Neutrophil (primary cell): ENCODE measurements at regions not wholly inside any gene's neighbourhood (a gene's known extent, or its start where the extent isn't known, plus 50 kb on each side); places are given as distances from the start of the nearest gene placed in this dataset.

Experiments used
- H3K27ac ChIP-seq: fragments of 200-600 bp; sonication (generic); 2 replicates; pipeline ENCODE4 v1.5.1; 2016; ENCODE audit warnings: mild to moderate bottlenecking, moderate library complexity
- H3K27me3 ChIP-seq: fragments of 200-600 bp; sonication (generic); 2 replicates; pipeline ENCODE4 v1.6.0; 2016; ENCODE audit warnings: mild to moderate bottlenecking
- H3K36me3 ChIP-seq: fragments of 200-600 bp; sonication (generic); 2 replicates; pipeline ENCODE4 v1.5.1; 2017
- H3K4me1 ChIP-seq, 2 experiments: fragments of 200-600 bp in 1 of 2; sonication (generic) in 1 of 2; 1 replicate in 1 of 2; 2 replicates in 1 of 2; pipeline versions ENCODE4 v1.5.1 to v1.6.1; 2013 to 2016; ENCODE audit warnings: low read depth in 1 of 2, low read length in 1 of 2, mild to moderate bottlenecking in 1 of 2, moderate library complexity in 1 of 2; ENCODE audit not compliant: control insufficient read depth in 1 of 2, insufficient read depth in 1 of 2
- H3K4me3 ChIP-seq, 2 experiments: fragments of 200-600 bp in 1 of 2; sonication (generic) in 1 of 2; 1 replicate in 1 of 2; 2 replicates in 1 of 2; pipeline ENCODE4 v1.5.1; 2013 to 2016; ENCODE audit warnings: low read depth in 1 of 2, low read length in 1 of 2, mild to moderate bottlenecking in 1 of 2, moderate library complexity in 1 of 2
- H3K9me3 ChIP-seq: fragments of 200-600 bp; sonication (generic); 2 replicates; pipeline ENCODE4 v1.5.1; 2016
- TF ChIP-seq, protein P1 (sequence below): fragments of 200-600 bp; sonication (generic); IDR thresholded peaks from 2 replicates; pipeline ENCODE4 v1.5.1; 2016; ENCODE audit warnings: antibody characterized with exemption

DNA sequence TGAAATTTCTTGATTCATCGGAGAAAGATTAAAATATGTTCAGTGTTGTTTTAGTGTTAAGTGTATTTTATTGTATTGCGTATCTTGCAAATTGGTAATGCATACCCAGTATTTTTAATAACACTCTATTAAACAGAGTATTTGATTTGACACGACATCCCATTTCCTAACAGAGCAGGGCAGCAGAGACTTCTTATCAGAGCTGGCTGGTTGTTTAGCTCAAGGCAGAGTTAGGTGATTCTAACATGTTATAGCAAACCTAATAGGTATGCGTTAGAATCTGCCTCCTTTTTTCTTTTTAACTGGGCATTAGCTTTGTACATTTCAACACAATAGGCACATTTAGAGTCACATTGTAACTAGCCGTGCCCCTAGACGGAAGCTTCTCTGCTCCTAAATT is 57.1 kb upstream of the CELF2 start:
- Histone ChIP-seq H3K4me1 (no peaks in the 10 kb centered on the region), H3K27ac (no peak overlapping the region), H3K4me3 (no peak overlapping the region), H3K27me3 (peaks cover 13% of the 10 kb centered on the region), H3K36me3 (no peaks in the 10 kb centered on the region), H3K9me3 (no peaks in the 10 kb centered on the region)
- TF ChIP-seq, protein P1, sequence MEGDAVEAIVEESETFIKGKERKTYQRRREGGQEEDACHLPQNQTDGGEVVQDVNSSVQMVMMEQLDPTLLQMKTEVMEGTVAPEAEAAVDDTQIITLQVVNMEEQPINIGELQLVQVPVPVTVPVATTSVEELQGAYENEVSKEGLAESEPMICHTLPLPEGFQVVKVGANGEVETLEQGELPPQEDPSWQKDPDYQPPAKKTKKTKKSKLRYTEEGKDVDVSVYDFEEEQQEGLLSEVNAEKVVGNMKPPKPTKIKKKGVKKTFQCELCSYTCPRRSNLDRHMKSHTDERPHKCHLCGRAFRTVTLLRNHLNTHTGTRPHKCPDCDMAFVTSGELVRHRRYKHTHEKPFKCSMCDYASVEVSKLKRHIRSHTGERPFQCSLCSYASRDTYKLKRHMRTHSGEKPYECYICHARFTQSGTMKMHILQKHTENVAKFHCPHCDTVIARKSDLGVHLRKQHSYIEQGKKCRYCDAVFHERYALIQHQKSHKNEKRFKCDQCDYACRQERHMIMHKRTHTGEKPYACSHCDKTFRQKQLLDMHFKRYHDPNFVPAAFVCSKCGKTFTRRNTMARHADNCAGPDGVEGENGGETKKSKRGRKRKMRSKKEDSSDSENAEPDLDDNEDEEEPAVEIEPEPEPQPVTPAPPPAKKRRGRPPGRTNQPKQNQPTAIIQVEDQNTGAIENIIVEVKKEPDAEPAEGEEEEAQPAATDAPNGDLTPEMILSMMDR = no peak

DNA sequence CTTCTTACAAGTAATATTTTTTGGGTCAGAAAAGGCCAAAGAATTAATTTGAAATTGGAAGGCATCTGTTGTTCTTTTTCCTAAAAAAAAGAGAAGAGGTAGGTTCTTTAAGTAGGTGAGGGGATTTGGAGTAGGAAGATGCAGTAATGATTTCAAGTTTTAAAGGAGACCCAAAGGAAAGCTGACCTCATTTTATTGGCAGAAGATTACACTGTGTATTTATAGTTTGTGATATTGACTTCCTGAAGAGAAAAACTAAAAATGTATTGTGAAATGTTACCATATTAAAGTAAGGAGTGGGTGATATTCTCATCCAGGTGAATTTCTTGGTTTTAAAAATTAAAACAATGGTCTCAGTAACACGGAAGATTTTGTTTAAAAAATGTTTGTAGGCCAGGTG is 56.6 kb upstream of the CELF2 start:
- no peaks in the 10 kb centered on the region for H3K36me3 ChIP-seq
- no peaks in the 10 kb centered on the region for H3K4me1 ChIP-seq
- TF ChIP-seq, protein P1 = no peak
- H3K27me3 ChIP-seq = peaks cover 15% of the 10 kb centered on the region
- no peaks in the 10 kb centered on the region for H3K9me3 ChIP-seq
- no peak overlapping the region for H3K27ac ChIP-seq
- no peak overlapping the region for H3K4me3 ChIP-seq

DNA sequence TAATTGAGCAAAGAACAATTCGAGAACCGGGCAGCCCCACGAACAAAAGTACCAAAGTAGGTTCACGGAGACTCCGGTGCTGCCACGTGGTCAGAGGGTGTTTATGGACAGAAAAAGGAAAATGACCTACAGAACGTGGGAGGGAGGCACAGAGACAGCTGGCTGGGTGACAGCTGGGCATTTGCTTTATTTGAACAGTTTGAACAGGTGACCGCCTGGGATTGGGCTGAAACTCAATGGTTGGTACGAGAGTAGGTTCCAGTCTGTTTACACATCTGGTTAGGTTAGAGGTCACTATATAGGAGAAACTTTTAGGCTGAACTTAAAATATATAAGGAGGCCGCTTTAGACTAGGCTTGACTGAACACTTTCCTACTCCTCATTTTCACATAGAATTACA is 50.6 kb upstream of the CELF2 start:
- no peaks in the 10 kb centered on the region for H3K36me3 ChIP-seq
- H3K27me3 ChIP-seq = peaks cover 27% of the 10 kb centered on the region
- no peak overlapping the region for H3K27ac ChIP-seq
- H3K9me3 ChIP-seq = no peaks in the 10 kb centered on the region
- H3K4me1 ChIP-seq = no peaks in the 10 kb centered on the region
- no peak overlapping the region for H3K4me3 ChIP-seq
- TF ChIP-seq, protein P1 = no peak

DNA sequence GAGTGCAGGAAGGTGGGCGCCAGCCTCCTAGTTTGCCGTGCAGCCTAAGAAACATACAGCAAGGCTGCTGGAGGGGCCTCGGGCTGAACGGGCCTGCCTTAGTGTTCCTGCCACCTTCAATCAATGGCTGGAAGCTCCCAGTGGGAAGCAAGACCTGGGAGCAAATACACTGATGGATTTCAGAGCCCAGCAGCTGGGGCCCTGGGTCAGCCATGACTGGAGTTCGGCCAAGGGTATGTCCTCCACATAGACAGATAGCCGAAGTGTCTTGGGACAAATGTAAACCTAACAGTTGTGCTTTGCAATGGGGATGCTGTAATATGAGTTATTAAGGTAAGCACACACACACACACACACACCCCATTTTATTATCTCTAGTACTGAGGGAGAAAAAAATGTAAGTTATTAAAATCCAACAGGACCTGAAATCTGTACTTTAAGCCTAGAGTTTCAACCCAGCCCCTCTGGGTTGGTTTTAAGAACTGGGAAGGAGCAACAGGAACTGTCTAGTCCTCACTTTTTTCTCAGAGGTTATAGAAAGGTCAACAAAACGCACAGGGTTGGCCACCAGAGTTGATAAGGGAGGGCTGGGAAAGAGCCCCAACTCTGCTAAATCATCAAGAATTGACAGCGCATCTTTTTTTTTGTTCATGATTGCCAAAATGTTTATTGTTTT is 50.0 kb upstream of the CELF2 start:
- TF ChIP-seq, protein P1 = no peak
- H3K36me3 ChIP-seq = no peaks in the 10 kb centered on the region
- H3K4me1 ChIP-seq = no peaks in the 10 kb centered on the region
- peaks cover 23% of the 10 kb centered on the region for H3K27me3 ChIP-seq
- H3K4me3 ChIP-seq = no peak overlapping the region
- no peaks in the 10 kb centered on the region for H3K9me3 ChIP-seq
- H3K27ac ChIP-seq = no peak overlapping the region
